DMS153 treated with DMSO at 0.1 percent for 48 hours (cell line): ENCODE measurements at regions not wholly inside any gene's neighbourhood (a gene's known extent, or its start where the extent isn't known, plus 50 kb on each side); places are given as distances from the start of the nearest gene placed in this dataset.

Experiments
- DNase-seq: peaks from one replicate; lab custom pipeline; 2025; ENCODE audit not compliant: unreplicated experiment; lab: John Stamatoyannopoulos, UW

- no peak for DNase-seq
Measured at GRCh38 chr4:53920883-53921282, 143.5 kb downstream of the CHIC2 start.

GRCh38 chr4:53920116-53920515, 144.3 kb downstream of the CHIC2 start:
- DNase-seq: no peak

- no peak for DNase-seq
Measured at GRCh38 chr4:53919535-53919934, 144.9 kb downstream of the CHIC2 start.

GRCh38 chr4:53917729-53918128, 146.7 kb downstream of the CHIC2 start:
- DNase-seq: no peak

- no peak for DNase-seq
Measured at GRCh38 chr4:53916431-53916889, 147.9 kb downstream of the CHIC2 start.

GRCh38 chr4:53914313-53915016, 149.9 kb downstream of the CHIC2 start:
- DNase-seq: no peak

GRCh38 chr4:53913771-53914170, 150.6 kb downstream of the CHIC2 start:
- DNase-seq: no peak

- no peak for DNase-seq
Measured at GRCh38 chr4:53912766-53913497, 151.5 kb downstream of the CHIC2 start.

GRCh38 chr4:53908661-53909078, 155.7 kb downstream of the CHIC2 start:
- peak; percentile 81 for DNase-seq

- no peak for DNase-seq
Measured at GRCh38 chr4:53907772-53908171, 156.6 kb downstream of the CHIC2 start.

- no peak for DNase-seq
Measured at GRCh38 chr4:53906606-53907190, 157.7 kb downstream of the CHIC2 start.

GRCh38 chr4:53905941-53906377, 158.4 kb downstream of the CHIC2 start:
- DNase-seq: no peak

- no peak for DNase-seq
Measured at GRCh38 chr4:53905276-53905940, 159.0 kb downstream of the CHIC2 start.

GRCh38 chr4:53902786-53903185, 161.6 kb downstream of the CHIC2 start:
- no peak for DNase-seq

- no peak for DNase-seq
Measured at GRCh38 chr4:53900271-53900649, 164.1 kb downstream of the CHIC2 start.

- DNase-seq: no peak
Measured at GRCh38 chr4:53899586-53900270, 164.7 kb downstream of the CHIC2 start.

- DNase-seq: no peak
Measured at GRCh38 chr4:53895137-53895536, 169.3 kb downstream of the CHIC2 start.

- DNase-seq: no peak
Measured at GRCh38 chr4:53890461-53890860, 173.9 kb downstream of the CHIC2 start.

- no peak for DNase-seq
Measured at GRCh38 chr4:53889326-53890055, 174.9 kb downstream of the CHIC2 start.

GRCh38 chr4:53886090-53886489, 178.3 kb downstream of the CHIC2 start:
- no peak for DNase-seq
